ENCODE measurements at regions not wholly inside any gene's neighbourhood (a gene's known extent, or its start where the extent isn't known, plus 50 kb on each side); places are given as distances from the start of the nearest gene placed in this dataset.

DNA sequence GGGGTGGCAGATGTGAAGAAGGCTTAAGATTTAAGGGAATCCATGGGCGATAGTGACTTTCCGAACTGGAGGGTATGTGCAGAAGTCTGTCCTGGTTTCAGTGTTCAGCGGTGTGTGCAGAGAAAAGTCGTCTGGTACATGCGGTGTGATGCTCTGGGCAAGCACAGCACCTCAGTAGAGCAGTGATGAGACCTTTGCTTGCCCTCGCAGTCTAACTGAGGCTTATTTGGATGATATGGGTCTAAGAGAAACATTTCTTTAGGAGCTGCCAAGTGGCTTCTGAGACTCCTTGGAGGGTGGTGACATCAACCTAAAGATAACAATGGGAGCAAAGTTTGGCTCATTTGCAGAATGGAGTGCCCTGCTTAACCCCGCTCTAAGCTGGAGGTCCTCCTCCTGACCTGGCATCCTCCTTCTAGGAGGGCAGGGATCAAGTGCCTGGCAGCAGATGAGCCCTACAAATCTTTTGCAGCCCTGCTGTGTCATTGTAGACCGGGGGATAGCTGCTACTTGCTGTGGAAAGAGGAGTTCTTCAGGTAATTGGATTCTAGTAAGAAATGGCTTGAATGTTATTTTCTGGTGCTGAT lies 228.1 kb upstream of the AZI2 start:
- TF ChIP-seq POLR2A (IDR thresholded peaks at IDR 0.05) (no peak), CTCF (IDR thresholded peaks at IDR 0.05) (no peak)

Measured in heart left ventricle (tissue), 13 donors.